ENCODE measurements at regions not wholly inside any gene's neighbourhood (a gene's known extent, or its start where the extent isn't known, plus 50 kb on each side); places are given as distances from the start of the nearest gene placed in this dataset.

- FAIRE-seq (no peak), DNase-seq (ENCODE audit: insufficient read length, low spot score) (no peak)
- TF ChIP-seq CTCF (IDR thresholded peaks at IDR 0.05; ENCODE audit: insufficient read depth, missing control alignments), result no peak
These were observed 228.5 kb downstream of the PIK3R1 start for GRCh38 chr5:68444048-68444447.

- DNase-seq (ENCODE audit: insufficient read length, low spot score), result no peak
- FAIRE-seq, result no peak
- TF ChIP-seq CTCF (IDR thresholded peaks at IDR 0.05; ENCODE audit: insufficient read depth, missing control alignments), result no peak
These were observed 229.3 kb downstream of the PIK3R1 start for GRCh38 chr5:68444833-68445232.

- FAIRE-seq (no peak), DNase-seq (ENCODE audit: insufficient read length, low spot score) (no peak)
- TF ChIP-seq CTCF (IDR thresholded peaks at IDR 0.05; ENCODE audit: insufficient read depth, missing control alignments), result no peak
These were observed 229.9 kb downstream of the PIK3R1 start for GRCh38 chr5:68445257-68446069.

GRCh38 chr5:68446070-68446357 is 230.5 kb downstream of the PIK3R1 start:
- no peak for TF ChIP-seq CTCF (IDR thresholded peaks at IDR 0.05; ENCODE audit: insufficient read depth, missing control alignments)
- DNase-seq (ENCODE audit: insufficient read length, low spot score), result no peak
- FAIRE-seq, result no peak

- TF ChIP-seq CTCF (IDR thresholded peaks at IDR 0.05; ENCODE audit: insufficient read depth, missing control alignments), result no peak
- DNase-seq (ENCODE audit: insufficient read length, low spot score) (no peak), FAIRE-seq (no peak)
These were observed 230.9 kb downstream of the PIK3R1 start for GRCh38 chr5:68446487-68446894.

GRCh38 chr5:68447136-68447929 is 231.8 kb downstream of the PIK3R1 start:
- FAIRE-seq (no peak), DNase-seq (ENCODE audit: insufficient read length, low spot score) (no peak)
- TF ChIP-seq CTCF (IDR thresholded peaks at IDR 0.05; ENCODE audit: insufficient read depth, missing control alignments), result no peak

- no peak for DNase-seq (ENCODE audit: insufficient read length, low spot score)
- TF ChIP-seq CTCF (IDR thresholded peaks at IDR 0.05; ENCODE audit: insufficient read depth, missing control alignments), result no peak
- no peak for FAIRE-seq
These were observed 233.8 kb downstream of the PIK3R1 start for GRCh38 chr5:68449380-68449779.

All from D721Med (cell line).